OCI-LY7 (cell line): ENCODE measurements at regions not wholly inside any gene's neighbourhood (a gene's known extent, or its start where the extent isn't known, plus 50 kb on each side); places are given as distances from the start of the nearest gene placed in this dataset.

ENCODE experiments used
- BruUV-seq: library from RNA; stranded (reverse); fragments of 400-500 nt; replicated peaks from 2 replicates; lab custom pipeline; 2021; lab: Mats Ljungman, UMichigan
- CTCF ChIA-PET: fragments of 300-600 bp; sonication (Branson Sonifier 250); formaldehyde crosslinking; loops from one replicate; lab custom pipeline; 2022; ENCODE audit warnings: antibody characterized with exemption; ENCODE audit not compliant: unreplicated experiment; lab: Charles Lee
- POLR2A ChIA-PET: fragments of 300-600 bp; sonication (Branson Sonifier 250); formaldehyde crosslinking; loops from one replicate; lab custom pipeline; 2022; ENCODE audit warnings: antibody characterized with exemption; lab: Charles Lee
- DNase-seq: peaks from one replicate; pipeline ENCODE4 v3.0.0-alpha.2; 2015; ENCODE audit warnings: low spot score
- H2AFZ ChIP-seq: fragments of 200-600 bp; sonication (generic), shearing (Covaris generic); 2 replicates; pipeline ENCODE4 v1.6.1; 2014; ENCODE audit warnings: mild to moderate bottlenecking, antibody characterized with exemption, low read length, moderate library complexity
- H3K27ac ChIP-seq: fragments of 200-600 bp; sonication (generic); 2 replicates; pipeline ENCODE4 v1.5.1; 2014; ENCODE audit warnings: mixed run types, low read depth, mild to moderate bottlenecking, moderate library complexity, low read length, inconsistent platforms; ENCODE audit not compliant: poor library complexity, severe bottlenecking
- H3K36me3 ChIP-seq: fragments of 200-600 bp; sonication (generic); 2 replicates; pipeline ENCODE4 v1.6.1; 2014; ENCODE audit warnings: mild to moderate bottlenecking, antibody characterized with exemption, low read length, moderate library complexity, mixed read lengths; ENCODE audit not compliant: insufficient read depth
- H3K4me1 ChIP-seq: fragments of 200-600 bp; sonication (generic); 2 replicates; pipeline ENCODE4 v1.5.1; 2014; ENCODE audit warnings: mild to moderate bottlenecking, low read length; ENCODE audit not compliant: insufficient read depth, poor library complexity, severe bottlenecking
- H3K4me2 ChIP-seq: fragments of 200-600 bp; sonication (generic); 2 replicates; pipeline ENCODE4 v1.6.1; 2014; ENCODE audit warnings: mild to moderate bottlenecking, low read length
- H3K4me3 ChIP-seq: fragments of 200-600 bp; sonication (generic); 2 replicates; pipeline ENCODE4 v1.5.1; 2014; ENCODE audit warnings: mild to moderate bottlenecking, low read depth, low read length; ENCODE audit not compliant: poor library complexity, severe bottlenecking
- H3K79me2 ChIP-seq: fragments of 200-600 bp; sonication (generic); 2 replicates; pipeline ENCODE4 v1.6.1; 2016; ENCODE audit warnings: low read depth, mild to moderate bottlenecking, low read length, moderate library complexity, mixed read lengths; ENCODE audit not compliant: insufficient read depth
- H3K9me2 ChIP-seq: fragments of 200-600 bp; sonication (generic); 2 replicates; pipeline ENCODE4 v1.6.1; 2016; ENCODE audit warnings: mild to moderate bottlenecking, low read length, mixed read lengths; ENCODE audit not compliant: insufficient read depth
- H3K9me3 ChIP-seq: fragments of 200-600 bp; sonication (generic); 2 replicates; pipeline ENCODE4 v1.6.1; 2014; ENCODE audit warnings: mild to moderate bottlenecking, mixed run types, low read length, mixed read lengths
- H4K20me1 ChIP-seq: fragments of 200-600 bp; sonication (generic); 2 replicates; pipeline ENCODE4 v1.6.1; 2014; ENCODE audit warnings: mild to moderate bottlenecking, antibody characterized with exemption, low read length, moderate library complexity, mixed read lengths; ENCODE audit not compliant: insufficient read depth
- EZH2phosphoT487 ChIP-seq: fragments of 200-600 bp; sonication (generic); IDR thresholded peaks from 2 replicates; pipeline ENCODE4 v1.6.1; 2018; ENCODE audit warnings: low read depth, borderline replicate concordance, mild to moderate bottlenecking, mixed run types, antibody characterized with exemption, low read length, moderate library complexity, mixed read lengths
- intact Hi-C: fragments of 100-400 bp; cut with micrococcal nuclease; formaldehyde crosslinking; loops from one replicate; pipeline ENCODE4 v1.10.0; 2022; ENCODE audit not compliant: unreplicated experiment
- TF ChIP-seq, protein P1 (sequence below): fragments of 200-600 bp; sonication (generic); conservative IDR thresholded peaks from 2 replicates; pipeline ENCODE4 v1.5.1; 2014; ENCODE audit warnings: mild to moderate bottlenecking, antibody characterized with exemption, low read length, moderate library complexity, mixed read lengths

DNA sequence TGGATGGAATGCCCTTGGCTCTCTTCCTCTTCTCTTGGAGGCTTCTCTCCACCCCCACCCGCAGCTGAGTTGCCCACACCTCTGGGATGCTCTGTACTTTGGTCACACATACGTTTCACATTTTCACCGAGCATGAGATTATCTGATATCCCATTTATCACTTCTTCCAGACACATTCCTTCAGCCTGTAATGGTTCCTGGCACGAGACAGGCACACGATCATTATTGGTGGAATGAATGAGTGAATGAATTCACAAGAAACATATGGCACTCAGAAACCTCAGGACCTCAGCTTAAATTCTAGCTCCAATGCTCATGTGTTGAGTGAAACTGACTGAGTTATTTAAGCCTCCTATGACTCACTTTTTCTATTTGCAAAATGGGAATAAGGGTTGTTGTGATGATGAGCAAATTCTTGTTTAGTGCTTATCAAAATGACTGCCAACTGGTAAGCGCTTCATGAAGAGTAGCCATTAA, 242.7 kb upstream of the JUN start:
- TF ChIP-seq EZH2phosphoT487 = no peak
- TF ChIP-seq, protein P1, sequence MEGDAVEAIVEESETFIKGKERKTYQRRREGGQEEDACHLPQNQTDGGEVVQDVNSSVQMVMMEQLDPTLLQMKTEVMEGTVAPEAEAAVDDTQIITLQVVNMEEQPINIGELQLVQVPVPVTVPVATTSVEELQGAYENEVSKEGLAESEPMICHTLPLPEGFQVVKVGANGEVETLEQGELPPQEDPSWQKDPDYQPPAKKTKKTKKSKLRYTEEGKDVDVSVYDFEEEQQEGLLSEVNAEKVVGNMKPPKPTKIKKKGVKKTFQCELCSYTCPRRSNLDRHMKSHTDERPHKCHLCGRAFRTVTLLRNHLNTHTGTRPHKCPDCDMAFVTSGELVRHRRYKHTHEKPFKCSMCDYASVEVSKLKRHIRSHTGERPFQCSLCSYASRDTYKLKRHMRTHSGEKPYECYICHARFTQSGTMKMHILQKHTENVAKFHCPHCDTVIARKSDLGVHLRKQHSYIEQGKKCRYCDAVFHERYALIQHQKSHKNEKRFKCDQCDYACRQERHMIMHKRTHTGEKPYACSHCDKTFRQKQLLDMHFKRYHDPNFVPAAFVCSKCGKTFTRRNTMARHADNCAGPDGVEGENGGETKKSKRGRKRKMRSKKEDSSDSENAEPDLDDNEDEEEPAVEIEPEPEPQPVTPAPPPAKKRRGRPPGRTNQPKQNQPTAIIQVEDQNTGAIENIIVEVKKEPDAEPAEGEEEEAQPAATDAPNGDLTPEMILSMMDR = no peak
- ChIA-PET POLR2A (no interaction called here), CTCF (no interaction called here)
- Histone ChIP-seq H3K79me2 (no peaks in the 10 kb centered on the region), H3K4me2 (peak overlapping the region; percentile 22; the same call in 1 of the 2 replicates), H3K27ac (no peak overlapping the region), H3K9me2 (no peaks in the 10 kb centered on the region), H3K36me3 (no peaks in the 10 kb centered on the region), H3K9me3 (no peaks in the 10 kb centered on the region), H4K20me1 (no peaks in the 10 kb centered on the region), H2AFZ (no peak overlapping the region), H3K4me1 (peaks cover 11% of the 10 kb centered on the region), H3K4me3 (no peak overlapping the region)
- DNase-seq = no peak
- no TSS peak for BruUV-seq
- intact Hi-C loops = no loop called here

DNA sequence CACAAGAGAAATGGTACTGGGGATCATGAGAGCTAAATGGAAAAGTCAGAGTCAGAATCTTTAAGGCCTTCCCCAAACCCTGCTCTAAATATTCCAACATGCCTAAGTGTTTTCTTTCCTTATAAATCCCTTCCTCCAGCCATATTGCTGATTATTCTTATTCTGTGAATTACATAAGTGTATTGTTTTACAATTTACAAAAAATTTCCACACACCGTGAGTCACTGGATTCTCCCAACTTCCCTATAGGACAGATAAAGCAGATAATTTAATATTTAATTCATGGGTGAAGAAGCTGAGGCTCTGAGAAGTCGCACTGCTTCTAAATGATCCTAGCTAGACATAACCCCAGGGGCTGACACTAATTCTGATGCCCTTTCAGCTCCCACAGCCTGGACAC, 243.3 kb upstream of the JUN start:
- Histone ChIP-seq H4K20me1 (no peaks in the 10 kb centered on the region), H3K27ac (no peak overlapping the region), H3K9me2 (no peaks in the 10 kb centered on the region), H2AFZ (no peak overlapping the region), H3K36me3 (no peaks in the 10 kb centered on the region), H3K9me3 (no peaks in the 10 kb centered on the region), H3K79me2 (no peaks in the 10 kb centered on the region), H3K4me3 (no peak overlapping the region), H3K4me1 (peaks cover 11% of the 10 kb centered on the region), H3K4me2 (no peak overlapping the region)
- CTCF ChIA-PET = no interaction called here
- TF ChIP-seq, protein P1 = no peak
- no peak for TF ChIP-seq EZH2phosphoT487
- DNase-seq = no peak
- no TSS peak for BruUV-seq
- intact Hi-C loops = no loop called here
- POLR2A ChIA-PET = no interaction called here

DNA sequence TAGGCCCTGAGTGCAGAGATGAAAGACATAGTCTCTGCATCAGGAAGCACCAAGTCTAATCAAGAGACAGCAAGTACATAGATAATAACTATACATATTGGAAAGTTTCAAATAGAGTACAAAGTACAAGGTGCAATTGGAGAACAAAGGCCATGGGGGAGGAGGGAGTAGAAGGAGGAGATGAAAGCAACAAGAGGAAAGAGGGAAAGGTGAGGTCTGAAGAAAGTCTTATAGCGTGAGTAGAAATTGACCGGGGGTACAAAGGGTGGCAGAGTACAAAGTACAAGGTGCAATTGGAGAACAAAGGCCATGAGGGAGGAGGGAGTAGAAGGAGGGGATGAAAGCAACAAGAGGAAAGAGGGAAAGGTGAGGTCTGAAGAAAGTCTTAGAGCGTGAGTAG, 244.2 kb upstream of the JUN start:
- ChIA-PET CTCF (no interaction called here), POLR2A (no interaction called here)
- Histone ChIP-seq H3K27ac (no peak overlapping the region), H4K20me1 (no peaks in the 10 kb centered on the region), H3K79me2 (no peaks in the 10 kb centered on the region), H3K9me2 (no peaks in the 10 kb centered on the region), H3K9me3 (no peaks in the 10 kb centered on the region), H2AFZ (no peak overlapping the region), H3K4me3 (no peak overlapping the region), H3K4me2 (no peak overlapping the region), H3K36me3 (no peaks in the 10 kb centered on the region), H3K4me1 (peaks cover 11% of the 10 kb centered on the region)
- intact Hi-C loops = no loop called here
- TF ChIP-seq, protein P1 = no peak
- no peak for TF ChIP-seq EZH2phosphoT487
- no TSS peak for BruUV-seq
- no peak for DNase-seq
